DND-41 (cell line): ENCODE measurements at regions not wholly inside any gene's neighbourhood (a gene's known extent, or its start where the extent isn't known, plus 50 kb on each side); places are given as distances from the start of the nearest gene placed in this dataset.

Source experiments
- ATAC-seq: fragments of 200-7000 bp; cut with Tn5 transposase; 3 replicates; pipeline ENCODE4 v1.9.1; 2021; ENCODE audit warnings: low read depth; ENCODE audit not compliant: insufficient read depth
- DNase-seq: peaks from one replicate; pipeline ENCODE4 v3.0.0-alpha.2; 2020
- H2AFZ ChIP-seq: 2 replicates; pipeline ENCODE4 v1.6.0; 2012; ENCODE audit warnings: low read depth, low read length
- H3K27ac ChIP-seq: 2 replicates; pipeline ENCODE4 v1.5.1; 2012; ENCODE audit warnings: low read length, inconsistent platforms
- H3K27me3 ChIP-seq: fragments of 200-600 bp; sonication (generic); 2 replicates; pipeline ENCODE4 v1.6.0; 2012; ENCODE audit warnings: low read length, mild to moderate bottlenecking, inconsistent platforms; ENCODE audit not compliant: insufficient read depth, poor library complexity
- H3K36me3 ChIP-seq: 2 replicates; pipeline ENCODE4 v1.5.1; 2012; ENCODE audit warnings: low read length, inconsistent platforms; ENCODE audit not compliant: insufficient read depth
- H3K4me1 ChIP-seq: 2 replicates; pipeline ENCODE4 v1.5.1; 2012; ENCODE audit warnings: mild to moderate bottlenecking, low read length; ENCODE audit not compliant: insufficient read depth
- H3K4me2 ChIP-seq: 2 replicates; pipeline ENCODE4 v1.6.0; 2012; ENCODE audit warnings: mild to moderate bottlenecking, moderate library complexity, low read length, inconsistent platforms; ENCODE audit not compliant: insufficient read depth
- H3K4me3 ChIP-seq, 2 experiments: fragments of 200-600 bp in 1 of 2; shearing (Covaris generic) in 1 of 2; 2 replicates each; pipeline ENCODE4 v1.5.1; 2012 to 2016; ENCODE audit warnings: inconsistent platforms in 2 of 2, low read length in 2 of 2, mild to moderate bottlenecking in 2 of 2, low read depth in 1 of 2, moderate library complexity in 1 of 2
- H3K79me2 ChIP-seq: 2 replicates; pipeline ENCODE4 v1.6.0; 2012; ENCODE audit warnings: low read length, inconsistent platforms; ENCODE audit not compliant: insufficient read depth
- H3K9ac ChIP-seq: 2 replicates; pipeline ENCODE4 v1.6.0; 2012; ENCODE audit warnings: low read depth, mild to moderate bottlenecking, inconsistent platforms, low read length, moderate library complexity
- H3K9me3 ChIP-seq: 2 replicates; pipeline ENCODE4 v1.5.1; 2012; ENCODE audit warnings: low read length, moderate library complexity, mild to moderate bottlenecking, inconsistent platforms; ENCODE audit not compliant: insufficient read depth, severe bottlenecking
- H4K20me1 ChIP-seq: 2 replicates; pipeline ENCODE4 v1.6.0; 2012; ENCODE audit warnings: low read length; ENCODE audit not compliant: insufficient read depth
- EZH2 ChIP-seq: IDR thresholded peaks from 3 replicates; pipeline ENCODE4 v1.6.1; 2012; ENCODE audit warnings: borderline replicate concordance, low read depth, mild to moderate bottlenecking, moderate library complexity, low read length, inconsistent platforms; ENCODE audit not compliant: severe bottlenecking
- TF ChIP-seq, protein P1 (sequence below): IDR thresholded peaks from 2 replicates; pipeline ENCODE4 v1.5.1; 2012; ENCODE audit warnings: borderline replicate concordance, low read length, moderate library complexity, mild to moderate bottlenecking; ENCODE audit not compliant: poor library complexity, severe bottlenecking; ENCODE audit errors: extremely low read depth

DNA sequence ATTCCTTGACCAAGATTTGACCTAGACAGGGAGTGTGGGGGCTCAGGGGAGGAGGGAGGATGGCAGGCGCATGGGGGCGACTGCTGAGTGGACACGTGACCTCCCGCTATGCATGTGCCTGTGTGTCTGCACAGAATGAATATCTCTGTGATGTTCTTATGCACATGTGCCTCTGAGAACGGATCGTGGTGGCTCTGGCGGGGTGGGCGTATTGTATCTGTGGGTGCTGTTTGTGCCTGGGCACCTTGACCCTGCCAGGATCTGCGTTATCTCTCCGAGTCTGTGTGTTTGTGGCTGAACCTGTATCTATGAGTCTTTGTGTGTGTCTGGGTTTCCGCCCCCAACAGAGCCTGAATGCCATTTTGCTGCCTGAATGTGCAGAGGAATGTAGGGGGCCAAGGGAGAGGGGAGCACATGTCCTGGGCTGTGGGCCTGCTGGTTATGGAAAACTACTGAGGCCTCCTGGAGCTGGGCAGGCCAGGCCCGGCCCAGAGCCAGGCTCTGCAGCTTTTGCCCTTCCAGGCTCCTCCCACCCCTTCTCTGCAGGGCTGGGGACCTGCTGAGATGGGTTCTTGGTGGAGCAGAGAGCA, 102.5 kb downstream of the EBNA1BP2 start:
- H3K9ac ChIP-seq, result no peak overlapping the region
- H3K4me3 ChIP-seq, result no peak overlapping the region
- peaks cover 7% of the 10 kb centered on the region for H3K27me3 ChIP-seq
- H3K79me2 ChIP-seq, result no peaks in the 10 kb centered on the region
- H3K36me3 ChIP-seq, result no peaks in the 10 kb centered on the region
- no peak overlapping the region for H3K4me2 ChIP-seq
- TF ChIP-seq, protein P1, sequence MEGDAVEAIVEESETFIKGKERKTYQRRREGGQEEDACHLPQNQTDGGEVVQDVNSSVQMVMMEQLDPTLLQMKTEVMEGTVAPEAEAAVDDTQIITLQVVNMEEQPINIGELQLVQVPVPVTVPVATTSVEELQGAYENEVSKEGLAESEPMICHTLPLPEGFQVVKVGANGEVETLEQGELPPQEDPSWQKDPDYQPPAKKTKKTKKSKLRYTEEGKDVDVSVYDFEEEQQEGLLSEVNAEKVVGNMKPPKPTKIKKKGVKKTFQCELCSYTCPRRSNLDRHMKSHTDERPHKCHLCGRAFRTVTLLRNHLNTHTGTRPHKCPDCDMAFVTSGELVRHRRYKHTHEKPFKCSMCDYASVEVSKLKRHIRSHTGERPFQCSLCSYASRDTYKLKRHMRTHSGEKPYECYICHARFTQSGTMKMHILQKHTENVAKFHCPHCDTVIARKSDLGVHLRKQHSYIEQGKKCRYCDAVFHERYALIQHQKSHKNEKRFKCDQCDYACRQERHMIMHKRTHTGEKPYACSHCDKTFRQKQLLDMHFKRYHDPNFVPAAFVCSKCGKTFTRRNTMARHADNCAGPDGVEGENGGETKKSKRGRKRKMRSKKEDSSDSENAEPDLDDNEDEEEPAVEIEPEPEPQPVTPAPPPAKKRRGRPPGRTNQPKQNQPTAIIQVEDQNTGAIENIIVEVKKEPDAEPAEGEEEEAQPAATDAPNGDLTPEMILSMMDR, result no peak
- TF ChIP-seq EZH2, result no peak
- H3K4me1 ChIP-seq, result no peaks in the 10 kb centered on the region
- no peak overlapping the region for H2AFZ ChIP-seq
- no peak overlapping the region for H3K27ac ChIP-seq
- DNase-seq (no peak), ATAC-seq (no peak)
- H3K9me3 ChIP-seq, result no peaks in the 10 kb centered on the region
- H4K20me1 ChIP-seq, result no peaks in the 10 kb centered on the region

DNA sequence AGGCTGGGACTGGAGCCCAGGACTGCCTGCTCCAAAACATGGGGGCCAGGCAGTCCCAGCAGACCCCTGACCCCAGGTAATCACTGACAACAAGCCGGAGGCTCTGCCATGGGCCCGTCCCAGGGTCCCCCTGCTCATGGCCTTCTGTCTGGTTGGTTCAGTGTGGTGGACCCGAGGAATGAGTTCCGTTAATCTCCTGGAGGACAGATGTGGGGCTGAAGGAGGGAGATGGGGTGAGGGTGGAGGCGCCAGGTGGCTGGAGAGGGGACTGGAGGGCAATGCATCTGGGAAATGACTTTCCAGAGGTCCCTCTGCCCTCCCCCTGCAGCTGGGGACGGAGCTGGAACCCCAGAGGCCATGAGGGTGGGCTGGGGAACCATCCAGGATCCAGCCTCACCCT, 103.2 kb downstream of the EBNA1BP2 start:
- no peaks in the 10 kb centered on the region for H3K4me1 ChIP-seq
- H3K9ac ChIP-seq, result no peak overlapping the region
- DNase-seq (no peak), ATAC-seq (no peak)
- H3K4me3 ChIP-seq, result no peak overlapping the region
- TF ChIP-seq, protein P1, result no peak
- no peak for TF ChIP-seq EZH2
- H3K27me3 ChIP-seq, result peaks cover 7% of the 10 kb centered on the region
- no peak overlapping the region for H2AFZ ChIP-seq
- no peak overlapping the region for H3K27ac ChIP-seq
- H3K79me2 ChIP-seq, result no peaks in the 10 kb centered on the region
- H3K36me3 ChIP-seq, result no peaks in the 10 kb centered on the region
- no peaks in the 10 kb centered on the region for H3K9me3 ChIP-seq
- H4K20me1 ChIP-seq, result no peaks in the 10 kb centered on the region
- H3K4me2 ChIP-seq, result no peak overlapping the region

DNA sequence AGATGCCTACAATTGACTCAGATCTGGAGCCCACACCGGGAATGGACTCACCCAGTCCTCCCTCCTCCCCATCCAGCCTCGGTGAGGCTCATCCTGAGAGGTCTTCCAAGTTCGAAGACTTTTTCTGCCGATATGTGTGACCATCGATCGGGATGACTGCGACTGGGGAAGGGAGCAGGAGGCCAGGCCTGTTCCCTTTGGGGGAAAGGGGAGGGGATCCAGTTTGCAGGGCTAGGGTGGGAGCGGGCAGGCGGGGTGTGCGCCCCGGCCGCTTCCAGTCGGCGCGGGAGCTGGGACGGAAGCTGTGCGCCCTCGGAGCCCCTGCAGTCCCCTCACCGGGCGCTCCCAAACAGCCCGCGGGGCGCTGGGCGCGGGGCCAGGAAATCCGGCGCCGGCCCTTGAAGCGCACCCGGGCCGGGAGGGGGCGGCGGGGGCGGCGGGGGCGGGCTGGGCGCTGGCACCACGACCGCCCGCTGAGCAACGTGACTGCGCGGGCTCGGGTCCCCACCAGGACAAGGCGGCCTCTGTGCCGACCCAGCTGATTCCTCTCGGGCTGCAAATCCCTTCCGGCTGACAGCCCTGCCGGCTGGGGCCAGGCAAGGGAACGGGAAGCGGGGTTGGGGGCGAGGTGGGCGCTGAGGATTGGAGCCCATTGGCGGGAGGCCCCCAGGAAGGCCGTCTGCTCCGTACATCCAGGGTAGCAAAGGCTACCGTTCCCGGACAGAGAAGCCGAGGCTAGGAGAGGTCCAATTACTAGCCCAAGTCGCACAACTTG, 103.9 kb downstream of the EBNA1BP2 start:
- Histone ChIP-seq H2AFZ (no peak overlapping the region), H4K20me1 (no peaks in the 10 kb centered on the region), H3K4me1 (no peaks in the 10 kb centered on the region), H3K27me3 (peaks cover 7% of the 10 kb centered on the region), H3K9me3 (no peaks in the 10 kb centered on the region), H3K36me3 (no peaks in the 10 kb centered on the region), H3K4me3 (no peak overlapping the region), H3K4me2 (no peak overlapping the region), H3K27ac (no peak overlapping the region), H3K79me2 (no peaks in the 10 kb centered on the region), H3K9ac (no peak overlapping the region)
- ATAC-seq, result no peak
- DNase-seq, result no peak
- TF ChIP-seq, protein P1, result no peak
- TF ChIP-seq EZH2, result no peak
